ENCODE measurements at regions not wholly inside any gene's neighbourhood (a gene's known extent, or its start where the extent isn't known, plus 50 kb on each side); places are given as distances from the start of the nearest gene placed in this dataset.

GRCh38 chr17:77738751-77739531 is 219.6 kb upstream of the TNRC6C start (continued):
- TF ChIP-seq IFI16 (CRISPR knock-in tag; IDR thresholded peaks at IDR 0.05) (no peak), PHF8 (IDR thresholded peaks at IDR 0.05; ENCODE audit: borderline replicate concordance, low read length) (no peak), KLF6 (CRISPR knock-in tag; IDR thresholded peaks at IDR 0.05; ENCODE audit: borderline replicate concordance) (no peak), MTF1 (CRISPR knock-in tag; IDR thresholded peaks at IDR 0.05; ENCODE audit: borderline replicate concordance) (no peak), ARID3A (IDR thresholded peaks at IDR 0.05; ENCODE audit: borderline replicate concordance, low read depth, low read length) (no peak), SREBF1 (IDR thresholded peaks at IDR 0.05; ENCODE audit: borderline replicate concordance, low read depth, low read length) (no peak), SMC3 (conservative IDR thresholded peaks at IDR 0.05; ENCODE audit: insufficient read depth, low read depth, low read length) (no peak), U2AF1 (optimal IDR thresholded peaks at IDR 0.05; ENCODE audit: low read depth, low read length) (no peak)

GRCh38 chr17:77740481-77740880 is 218.0 kb upstream of the TNRC6C start:
- 6% methylated on average over 7 of the region's 7 CpGs for WGBS (ENCODE audit: insufficient coverage, low coverage, missing lambda C conversion rate)
- Histone ChIP-seq H3K27ac (ENCODE audit: extremely low read depth, low read depth, low read length) (no peak overlapping the region), H3K4me2 (ENCODE audit: insufficient read depth, low read length) (no peak overlapping the region), H3K9me3 (replicated peaks; ENCODE audit: control insufficient read depth, insufficient read depth, low read depth, low read length) (no peaks in the 10 kb centered on the region), H4K20me1 (replicated peaks; ENCODE audit: control insufficient read depth, insufficient read depth, low read length) (no peaks in the 10 kb centered on the region), H3K36me3 (ENCODE audit: control insufficient read depth, insufficient read depth, low read length) (no peaks in the 10 kb centered on the region), H2AFZ (ENCODE audit: low read depth, low read length) (no peak overlapping the region), H3K9me1 (ENCODE audit: control insufficient read depth, insufficient read depth, low read length) (no peaks in the 10 kb centered on the region), H3K4me1 (replicated peaks in 1 of 2; ENCODE audit: control insufficient read depth in 2 of 2, insufficient read depth in 2 of 2, low read length in 2 of 2) (peaks cover 0 to 4% of the 10 kb centered on the region in 2 experiments; a peak in 2 of 5 replicates), H3K27me3 (ENCODE audit: control insufficient read depth in 2 of 2, insufficient read depth in 2 of 2, low read length in 2 of 2) (peaks cover 8 to 60% of the 10 kb centered on the region in 2 experiments), H3K4me3 (no peak overlapping the region), H3K79me2 (ENCODE audit: control insufficient read depth, insufficient read depth, low read length) (no peaks in the 10 kb centered on the region), H3K9ac (ENCODE audit: insufficient read depth in 1 of 2, low read depth in 2 of 2, low read length in 2 of 2) (no peak overlapping the region)
- CTCF ChIA-PET (ENCODE audit: low intra/inter-chr PET ratio), result no interaction called here
- BruUV-seq (replicated peaks), result no TSS peak
- intact Hi-C loops (cut with micrococcal nuclease) (no loop called here), in situ Hi-C loops (cut with MboI) (no loop called here)
- ATAC-seq (no peak), DNase-seq (ENCODE audit: extremely low read depth in 1 of 4, low spot score in 3 of 4) (no peak), FAIRE-seq (no peak)
- POLR2A ChIA-PET, result no interaction called here
- no peak for TF ChIP-seq NKRF (IDR thresholded peaks at IDR 0.05; ENCODE audit: borderline replicate concordance)
- TF ChIP-seq PTTG1 (tag; IDR thresholded peaks at IDR 0.05; ENCODE audit: low read depth), result no peak
- no peak for TF ChIP-seq NR2F6 (CRISPR knock-in tag; IDR thresholded peaks at IDR 0.05)
- TF ChIP-seq PYGO2 (tag; IDR thresholded peaks at IDR 0.05), result no peak
